H1 (cell line): ENCODE measurements at regions not wholly inside any gene's neighbourhood (a gene's known extent, or its start where the extent isn't known, plus 50 kb on each side); places are given as distances from the start of the nearest gene placed in this dataset.

Experiments
- CTBP2 ChIP-seq: IDR thresholded peaks from 2 replicates; pipeline ENCODE4 v1.7.0; 2011; ENCODE audit warnings: borderline replicate concordance, mild to moderate bottlenecking, moderate library complexity, mixed read lengths, low read length; ENCODE audit not compliant: insufficient read depth, insufficient read length
- POLR2AphosphoS5 ChIP-seq: IDR thresholded peaks from 2 replicates; pipeline ENCODE4 v1.6.1; 2011; ENCODE audit warnings: low read depth, low read length
- TF ChIP-seq, protein P1 (sequence below): fragments of 300-600 bp; sonication (generic); IDR thresholded peaks from 2 replicates; pipeline ENCODE4 v1.7.1; 2012; ENCODE audit warnings: low read length, moderate library complexity, mild to moderate bottlenecking, inconsistent platforms; ENCODE audit not compliant: insufficient replicate concordance

DNA sequence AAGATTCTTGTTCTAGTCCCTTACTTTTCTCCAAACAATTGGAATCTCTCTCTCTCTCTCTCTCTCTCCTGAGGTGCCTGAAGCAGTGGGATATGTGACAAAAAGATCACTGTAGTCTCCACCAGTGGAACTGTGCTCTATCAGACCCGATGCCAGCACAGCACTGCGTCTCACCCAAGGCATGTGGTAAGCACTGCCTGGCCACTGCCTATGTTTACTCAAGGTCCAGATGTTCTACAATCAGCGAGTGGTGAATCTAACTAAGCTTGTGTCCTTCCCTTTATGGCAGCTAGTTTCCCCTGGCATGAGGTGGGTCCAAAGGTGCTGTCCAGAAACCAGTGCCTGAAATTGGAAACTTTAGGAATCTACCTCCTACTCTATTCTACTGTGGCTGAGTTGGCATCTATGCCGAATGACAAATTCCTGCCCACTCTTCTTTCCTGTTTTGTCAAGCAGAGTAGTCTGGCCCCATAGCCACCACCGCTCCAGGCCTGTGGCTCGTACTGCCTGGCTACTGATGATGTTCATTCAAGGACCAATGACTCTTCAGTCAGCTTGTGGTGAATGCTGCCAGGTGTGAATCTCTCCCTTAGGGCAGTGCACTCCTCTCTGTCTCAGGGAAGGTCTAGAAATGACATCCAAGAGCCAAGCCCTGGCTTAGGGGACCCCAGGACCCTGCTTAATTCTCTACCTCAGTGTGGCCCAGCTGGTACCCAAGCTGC is 416.5 kb downstream of the TEX13C start (continued):
- TF ChIP-seq, protein P1, sequence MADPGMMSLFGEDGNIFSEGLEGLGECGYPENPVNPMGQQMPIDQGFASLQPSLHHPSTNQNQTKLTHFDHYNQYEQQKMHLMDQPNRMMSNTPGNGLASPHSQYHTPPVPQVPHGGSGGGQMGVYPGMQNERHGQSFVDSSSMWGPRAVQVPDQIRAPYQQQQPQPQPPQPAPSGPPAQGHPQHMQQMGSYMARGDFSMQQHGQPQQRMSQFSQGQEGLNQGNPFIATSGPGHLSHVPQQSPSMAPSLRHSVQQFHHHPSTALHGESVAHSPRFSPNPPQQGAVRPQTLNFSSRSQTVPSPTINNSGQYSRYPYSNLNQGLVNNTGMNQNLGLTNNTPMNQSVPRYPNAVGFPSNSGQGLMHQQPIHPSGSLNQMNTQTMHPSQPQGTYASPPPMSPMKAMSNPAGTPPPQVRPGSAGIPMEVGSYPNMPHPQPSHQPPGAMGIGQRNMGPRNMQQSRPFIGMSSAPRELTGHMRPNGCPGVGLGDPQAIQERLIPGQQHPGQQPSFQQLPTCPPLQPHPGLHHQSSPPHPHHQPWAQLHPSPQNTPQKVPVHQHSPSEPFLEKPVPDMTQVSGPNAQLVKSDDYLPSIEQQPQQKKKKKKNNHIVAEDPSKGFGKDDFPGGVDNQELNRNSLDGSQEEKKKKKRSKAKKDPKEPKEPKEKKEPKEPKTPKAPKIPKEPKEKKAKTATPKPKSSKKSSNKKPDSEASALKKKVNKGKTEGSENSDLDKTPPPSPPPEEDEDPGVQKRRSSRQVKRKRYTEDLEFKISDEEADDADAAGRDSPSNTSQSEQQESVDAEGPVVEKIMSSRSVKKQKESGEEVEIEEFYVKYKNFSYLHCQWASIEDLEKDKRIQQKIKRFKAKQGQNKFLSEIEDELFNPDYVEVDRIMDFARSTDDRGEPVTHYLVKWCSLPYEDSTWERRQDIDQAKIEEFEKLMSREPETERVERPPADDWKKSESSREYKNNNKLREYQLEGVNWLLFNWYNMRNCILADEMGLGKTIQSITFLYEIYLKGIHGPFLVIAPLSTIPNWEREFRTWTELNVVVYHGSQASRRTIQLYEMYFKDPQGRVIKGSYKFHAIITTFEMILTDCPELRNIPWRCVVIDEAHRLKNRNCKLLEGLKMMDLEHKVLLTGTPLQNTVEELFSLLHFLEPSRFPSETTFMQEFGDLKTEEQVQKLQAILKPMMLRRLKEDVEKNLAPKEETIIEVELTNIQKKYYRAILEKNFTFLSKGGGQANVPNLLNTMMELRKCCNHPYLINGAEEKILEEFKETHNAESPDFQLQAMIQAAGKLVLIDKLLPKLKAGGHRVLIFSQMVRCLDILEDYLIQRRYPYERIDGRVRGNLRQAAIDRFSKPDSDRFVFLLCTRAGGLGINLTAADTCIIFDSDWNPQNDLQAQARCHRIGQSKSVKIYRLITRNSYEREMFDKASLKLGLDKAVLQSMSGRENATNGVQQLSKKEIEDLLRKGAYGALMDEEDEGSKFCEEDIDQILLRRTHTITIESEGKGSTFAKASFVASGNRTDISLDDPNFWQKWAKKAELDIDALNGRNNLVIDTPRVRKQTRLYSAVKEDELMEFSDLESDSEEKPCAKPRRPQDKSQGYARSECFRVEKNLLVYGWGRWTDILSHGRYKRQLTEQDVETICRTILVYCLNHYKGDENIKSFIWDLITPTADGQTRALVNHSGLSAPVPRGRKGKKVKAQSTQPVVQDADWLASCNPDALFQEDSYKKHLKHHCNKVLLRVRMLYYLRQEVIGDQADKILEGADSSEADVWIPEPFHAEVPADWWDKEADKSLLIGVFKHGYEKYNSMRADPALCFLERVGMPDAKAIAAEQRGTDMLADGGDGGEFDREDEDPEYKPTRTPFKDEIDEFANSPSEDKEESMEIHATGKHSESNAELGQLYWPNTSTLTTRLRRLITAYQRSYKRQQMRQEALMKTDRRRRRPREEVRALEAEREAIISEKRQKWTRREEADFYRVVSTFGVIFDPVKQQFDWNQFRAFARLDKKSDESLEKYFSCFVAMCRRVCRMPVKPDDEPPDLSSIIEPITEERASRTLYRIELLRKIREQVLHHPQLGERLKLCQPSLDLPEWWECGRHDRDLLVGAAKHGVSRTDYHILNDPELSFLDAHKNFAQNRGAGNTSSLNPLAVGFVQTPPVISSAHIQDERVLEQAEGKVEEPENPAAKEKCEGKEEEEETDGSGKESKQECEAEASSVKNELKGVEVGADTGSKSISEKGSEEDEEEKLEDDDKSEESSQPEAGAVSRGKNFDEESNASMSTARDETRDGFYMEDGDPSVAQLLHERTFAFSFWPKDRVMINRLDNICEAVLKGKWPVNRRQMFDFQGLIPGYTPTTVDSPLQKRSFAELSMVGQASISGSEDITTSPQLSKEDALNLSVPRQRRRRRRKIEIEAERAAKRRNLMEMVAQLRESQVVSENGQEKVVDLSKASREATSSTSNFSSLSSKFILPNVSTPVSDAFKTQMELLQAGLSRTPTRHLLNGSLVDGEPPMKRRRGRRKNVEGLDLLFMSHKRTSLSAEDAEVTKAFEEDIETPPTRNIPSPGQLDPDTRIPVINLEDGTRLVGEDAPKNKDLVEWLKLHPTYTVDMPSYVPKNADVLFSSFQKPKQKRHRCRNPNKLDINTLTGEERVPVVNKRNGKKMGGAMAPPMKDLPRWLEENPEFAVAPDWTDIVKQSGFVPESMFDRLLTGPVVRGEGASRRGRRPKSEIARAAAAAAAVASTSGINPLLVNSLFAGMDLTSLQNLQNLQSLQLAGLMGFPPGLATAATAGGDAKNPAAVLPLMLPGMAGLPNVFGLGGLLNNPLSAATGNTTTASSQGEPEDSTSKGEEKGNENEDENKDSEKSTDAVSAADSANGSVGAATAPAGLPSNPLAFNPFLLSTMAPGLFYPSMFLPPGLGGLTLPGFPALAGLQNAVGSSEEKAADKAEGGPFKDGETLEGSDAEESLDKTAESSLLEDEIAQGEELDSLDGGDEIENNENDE, result no peak
- TF ChIP-seq POLR2AphosphoS5 (no peak), CTBP2 (no peak)
